Left colon (tissue), 2 donors: ENCODE measurements at regions not wholly inside any gene's neighbourhood (a gene's known extent, or its start where the extent isn't known, plus 50 kb on each side); places are given as distances from the start of the nearest gene placed in this dataset.

Experiments
- ATAC-seq: fragments of 200-7000 bp; cut with Tn5 transposase; one replicate; pipeline ENCODE4 v1.9.1; 2020; ENCODE audit warnings: mild to moderate bottlenecking, moderate library complexity
- DNase-seq, 2 donors: peaks; one replicate each; pipeline ENCODE4 v3.0.0-alpha.2; 2020
- intact Hi-C, 2 donors: fragments of 100-400 bp; cut with DNase I in 1 of 2; cut with micrococcal nuclease in 1 of 2; formaldehyde crosslinking; loops; one replicate each; pipeline versions ENCODE4 v1.11.2 to v1.14.0; 2022; cut with DNase I, micrococcal nuclease
- donor health status: DM: no; HTN: no; CAD: no.
- donor health status: DM: yes; HTN: yes; CAD: no.

DNA sequence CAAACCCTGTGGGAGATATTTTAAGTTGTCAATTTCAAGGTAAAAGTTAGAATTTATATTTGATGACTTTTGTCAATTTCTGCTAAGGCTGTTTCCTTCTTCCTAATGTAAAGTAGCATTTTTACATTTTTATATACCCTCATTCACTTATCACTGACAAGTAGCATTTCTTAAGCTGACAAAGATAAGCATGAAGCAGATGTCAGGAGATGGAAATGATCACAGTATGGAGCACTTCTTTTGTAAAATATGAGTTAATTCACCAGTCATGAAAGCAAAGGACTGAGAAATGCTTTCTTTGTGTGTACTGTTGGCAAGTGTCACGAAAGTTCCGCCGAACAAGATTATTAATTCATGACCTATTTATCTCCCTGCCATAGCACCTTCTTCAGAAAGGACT lies 503.9 kb downstream of the DNAJB9 start:
- no peak for ATAC-seq
- intact Hi-C loops, result no loop called here

DNA sequence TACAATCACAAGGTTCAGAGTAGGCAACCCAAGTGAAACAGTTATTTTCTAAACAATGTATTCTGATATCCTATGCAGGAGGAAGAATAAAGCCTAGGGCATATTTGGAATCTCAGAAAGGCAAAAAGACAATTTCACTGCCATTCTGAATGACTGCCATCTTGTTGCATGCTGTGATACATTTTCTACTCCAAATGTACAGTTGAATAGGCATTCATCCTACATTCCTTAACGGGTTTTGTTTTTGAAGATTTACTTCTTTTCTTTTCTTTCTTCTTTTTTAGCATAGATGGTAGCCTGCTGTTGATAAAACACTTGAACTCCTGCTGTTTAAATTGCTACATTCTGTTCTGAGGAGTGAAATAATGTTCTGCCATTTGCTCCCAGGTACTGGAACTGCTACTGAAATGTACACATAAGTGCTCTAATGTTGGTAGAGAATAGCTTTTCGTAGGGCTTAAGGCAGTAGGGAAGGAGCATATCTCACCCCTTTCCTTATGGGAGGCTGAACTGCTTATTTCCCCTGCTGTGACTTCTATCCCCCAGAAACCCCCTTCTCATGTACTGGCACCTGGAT lies 506.8 kb downstream of the DNAJB9 start:
- ATAC-seq (no peak), DNase-seq (no peak)
- intact Hi-C loops, result no loop called here

More for the DNA sequence above, 503.9 kb downstream of the DNAJB9 start:
- no peak for DNase-seq

DNA sequence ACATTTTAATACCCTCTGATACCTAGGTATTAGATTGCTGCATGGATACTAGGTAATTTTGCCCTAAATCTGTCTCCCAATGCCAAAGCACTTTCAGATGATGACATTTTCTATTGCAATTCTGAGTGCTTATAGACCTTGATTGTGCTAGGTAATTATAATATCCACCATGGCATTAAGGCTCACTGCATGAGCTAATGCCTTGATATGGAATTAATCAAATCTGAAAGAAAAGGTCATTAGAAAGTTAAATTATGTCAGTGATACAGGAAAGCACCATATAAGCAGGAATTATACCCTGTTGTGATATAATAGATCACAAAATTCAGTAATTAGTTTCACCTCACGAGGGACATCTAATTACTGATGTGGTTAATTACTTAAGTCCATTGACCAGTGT lies 521.4 kb downstream of the DNAJB9 start:
- ATAC-seq, result no peak
- DNase-seq, result no peak
- intact Hi-C loops, result no loop called here

DNA sequence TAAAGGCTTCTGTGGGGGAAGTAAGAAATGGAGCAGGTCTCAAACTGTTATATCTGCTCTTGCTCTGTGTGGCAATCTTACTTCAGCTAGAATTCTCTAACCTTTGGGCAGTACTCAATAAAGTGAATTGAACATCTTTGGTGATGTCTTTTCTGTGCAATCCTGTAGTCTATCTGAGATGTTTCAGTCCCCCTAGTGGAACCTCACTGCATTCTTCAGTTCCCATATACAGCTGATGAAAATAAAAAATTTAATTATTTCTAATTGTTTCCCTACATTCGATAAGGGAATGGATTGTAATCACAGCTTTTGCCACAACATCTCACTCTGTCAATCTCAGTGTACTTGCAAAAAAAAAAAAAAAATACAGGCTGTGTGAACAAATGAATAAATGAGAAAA lies 522.6 kb downstream of the DNAJB9 start:
- intact Hi-C loops, result no loop called here
- ATAC-seq, result no peak
- DNase-seq, result no peak

DNA sequence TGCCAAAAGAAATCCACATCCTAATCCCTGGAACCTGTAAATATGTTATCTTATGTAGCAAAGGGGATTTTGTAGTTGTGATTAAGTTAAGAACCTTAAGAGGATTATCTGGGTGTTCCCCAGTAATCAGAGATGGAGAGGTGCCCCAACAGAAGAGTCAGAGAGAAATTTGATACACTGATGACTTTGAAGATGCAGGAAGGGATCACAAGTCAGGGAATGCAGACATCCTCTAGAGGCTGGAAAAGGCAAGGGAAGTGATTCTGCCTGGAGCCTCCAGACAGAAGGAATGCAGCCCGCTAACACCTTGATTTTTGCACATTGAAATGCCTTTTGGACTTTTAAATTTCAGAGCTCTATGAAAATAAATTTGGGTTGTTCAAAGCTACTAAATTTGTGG lies 531.7 kb downstream of the DNAJB9 start:
- intact Hi-C loops, result no loop called here
- DNase-seq (no peak), ATAC-seq (no peak)

DNA sequence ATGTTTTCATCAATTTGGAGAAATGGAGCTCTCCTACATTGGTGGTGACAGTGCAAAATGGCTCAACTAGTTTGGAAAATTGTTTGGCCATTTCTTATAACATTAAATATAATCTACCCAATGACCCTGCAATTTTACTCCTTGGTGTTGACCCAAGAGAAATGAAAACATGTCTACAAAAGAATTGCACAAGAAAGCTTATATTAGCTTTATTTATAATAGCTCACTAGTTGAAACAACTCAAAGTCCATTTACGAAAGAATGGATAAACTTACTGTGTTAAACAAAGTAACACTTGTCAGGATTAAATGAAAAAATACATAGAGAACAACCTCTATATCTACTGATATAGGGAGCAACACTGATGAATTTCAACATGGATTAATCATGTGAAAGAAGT lies 539.9 kb downstream of the DNAJB9 start:
- DNase-seq, result no peak
- intact Hi-C loops, result no loop called here
- ATAC-seq, result no peak

DNA sequence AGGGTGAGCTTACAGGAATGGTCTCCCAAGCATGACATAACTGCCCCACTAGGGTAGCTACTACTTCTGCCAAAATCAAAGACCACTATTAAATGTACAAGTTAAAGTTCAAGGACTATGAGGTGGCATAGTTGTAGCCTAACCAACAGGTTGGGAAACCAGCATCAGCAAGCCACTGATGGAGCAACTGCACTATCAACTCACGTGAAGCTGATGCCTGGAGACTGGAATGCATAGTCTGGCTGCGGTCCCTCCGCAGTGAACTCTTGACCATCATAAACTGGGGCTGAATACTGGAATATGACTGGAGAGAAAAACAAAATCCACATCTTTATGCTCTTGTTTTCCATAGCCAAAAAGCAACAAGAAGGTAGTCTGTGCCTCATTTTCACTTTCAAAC lies 541.4 kb downstream of the DNAJB9 start:
- ATAC-seq, result no peak
- no peak for DNase-seq
- intact Hi-C loops, result no loop called here

DNA sequence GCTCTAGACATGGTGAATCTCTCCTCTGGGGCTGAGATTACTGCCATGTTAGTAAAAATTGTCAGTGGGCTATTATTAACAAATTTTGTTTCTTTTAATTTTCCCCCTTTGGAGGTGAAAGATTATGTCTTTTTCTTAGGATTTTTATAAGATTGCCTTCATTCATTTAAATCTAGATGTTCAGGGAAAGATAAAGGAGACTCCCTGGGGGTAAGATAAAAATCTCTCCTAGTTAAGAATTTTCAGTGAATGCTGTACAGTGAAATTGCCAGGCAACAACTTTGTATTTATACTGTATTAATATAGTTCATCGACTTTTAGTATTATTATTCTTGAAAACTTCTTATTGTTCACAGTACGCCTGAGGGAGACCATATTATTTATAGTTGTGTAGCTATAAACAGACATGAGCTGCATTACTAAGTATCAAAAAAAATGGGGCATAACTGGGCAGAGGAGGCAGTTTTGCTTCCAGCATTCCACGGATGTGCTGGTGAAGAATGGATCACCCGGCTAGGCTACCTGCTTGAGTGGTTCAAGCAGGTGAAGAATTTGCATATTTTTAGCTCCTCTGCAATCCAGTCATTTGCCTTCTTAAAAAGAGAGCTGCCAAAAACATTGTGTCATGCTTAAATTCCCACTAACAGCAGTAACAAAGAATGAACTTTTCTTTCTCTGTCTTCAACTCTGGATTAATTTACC lies 552.1 kb downstream of the DNAJB9 start:
- intact Hi-C loops, result no loop called here
- DNase-seq, result no peak
- ATAC-seq, result no peak

DNA sequence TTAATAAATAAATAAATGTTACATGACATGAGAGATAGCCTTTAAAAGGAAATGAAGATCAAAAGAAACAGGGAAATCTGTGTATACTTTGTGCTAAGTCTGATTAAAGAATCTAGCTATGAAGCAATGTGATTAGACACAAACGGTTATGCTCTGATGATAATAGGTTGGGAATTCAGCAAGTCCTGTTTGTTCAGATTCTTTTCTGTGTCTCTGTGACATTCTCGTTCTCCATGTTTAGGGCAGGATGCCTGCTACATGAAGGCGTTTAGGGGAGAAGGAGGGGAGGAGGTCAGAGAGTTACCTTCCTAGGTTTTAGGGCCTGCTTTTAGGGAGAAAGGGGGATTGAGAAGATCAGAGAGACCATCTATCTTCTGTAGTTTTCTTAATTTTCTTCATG lies 555.3 kb downstream of the DNAJB9 start:
- ATAC-seq (no peak), DNase-seq (no peak)
- intact Hi-C loops, result no loop called here

DNA sequence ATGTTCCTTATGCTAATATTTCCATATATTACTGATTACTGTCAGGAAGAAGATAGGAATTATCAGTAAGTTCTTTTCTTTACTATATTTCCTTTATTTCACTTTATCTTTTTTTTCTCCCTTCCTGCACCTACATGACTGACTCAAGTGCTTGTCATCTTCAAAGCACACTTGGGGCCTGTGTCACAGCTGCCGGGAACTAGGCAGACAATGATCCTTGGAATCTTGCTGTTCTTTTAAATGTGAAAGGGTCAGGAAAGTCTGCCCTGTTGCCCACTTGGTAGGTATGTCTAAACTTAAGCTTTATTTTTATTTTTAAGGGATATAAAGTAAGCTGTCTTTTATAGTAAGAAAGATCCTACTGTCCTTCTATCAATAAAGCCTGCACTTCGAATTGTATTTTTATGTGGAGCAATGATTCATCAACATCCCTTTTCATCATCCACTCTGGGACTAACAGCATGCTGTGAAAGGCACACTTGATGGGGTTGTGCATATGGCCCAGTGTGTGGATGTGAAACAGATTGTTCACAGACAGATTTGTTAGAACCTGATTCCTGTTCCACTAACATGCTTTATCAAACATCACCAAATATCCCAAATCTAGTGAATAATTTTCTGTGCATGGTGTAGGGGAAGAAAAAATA lies 556.9 kb downstream of the DNAJB9 start:
- ATAC-seq (no peak), DNase-seq (no peak)
- intact Hi-C loops, result no loop called here

DNA sequence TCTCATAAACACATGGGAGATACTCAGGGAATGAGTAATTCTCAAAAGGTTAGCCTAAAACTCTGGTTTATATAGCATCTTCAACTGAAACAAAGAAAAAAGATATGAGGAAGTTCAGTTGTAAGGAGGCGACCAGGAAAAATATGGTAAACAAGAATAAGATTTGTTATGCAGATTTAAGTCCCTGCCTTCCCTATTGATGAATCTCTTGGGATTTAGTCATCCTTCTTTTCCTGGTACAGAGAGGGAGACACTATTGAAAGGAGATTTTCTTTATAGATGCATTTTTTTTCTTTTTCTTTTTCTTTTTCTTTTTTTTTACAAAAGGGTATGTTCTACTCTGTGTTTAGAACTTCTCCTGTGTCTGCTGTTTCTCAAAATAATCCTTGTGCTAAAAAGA lies 557.5 kb downstream of the DNAJB9 start:
- intact Hi-C loops, result no loop called here
- DNase-seq (no peak), ATAC-seq (no peak)

DNA sequence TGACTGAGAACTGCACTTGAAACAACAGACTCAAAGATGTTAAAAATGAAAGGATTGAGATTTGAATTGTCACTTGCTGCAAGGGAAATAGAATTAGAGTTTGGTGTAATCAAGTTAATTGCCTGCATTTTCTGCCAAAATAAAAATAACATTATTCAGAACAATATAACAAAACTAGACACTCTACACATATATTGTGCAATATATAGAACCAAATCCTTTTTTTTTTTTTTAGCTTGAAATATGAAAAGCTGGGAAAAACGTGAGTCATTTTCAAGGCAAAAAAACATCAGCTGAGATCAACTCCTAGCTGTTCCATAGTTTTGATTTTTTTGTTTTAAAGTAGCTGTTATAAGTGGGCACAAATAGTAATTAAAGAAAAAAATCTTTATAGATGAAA lies 561.5 kb downstream of the DNAJB9 start:
- ATAC-seq (no peak), DNase-seq (no peak)
- intact Hi-C loops, result no loop called here

DNA sequence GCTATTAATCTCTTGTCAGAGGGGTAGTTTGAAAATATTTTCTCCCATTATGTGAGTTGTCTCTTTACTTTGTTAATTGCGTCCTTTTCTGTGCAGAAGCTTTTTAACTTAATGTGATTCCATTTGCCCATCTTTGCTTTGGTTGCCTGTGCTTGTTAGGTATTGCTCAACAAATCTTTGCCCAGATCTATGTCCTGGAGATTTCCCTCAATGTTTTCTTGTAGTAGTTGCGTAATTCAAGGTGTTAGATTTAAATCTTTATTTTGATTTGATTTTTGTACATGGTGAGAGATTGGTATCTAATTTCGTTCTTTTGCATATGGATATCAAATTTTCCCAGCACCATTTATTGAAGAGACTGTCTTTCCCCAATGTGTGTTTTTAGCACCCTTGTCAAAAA lies 567.2 kb downstream of the DNAJB9 start:
- DNase-seq, result no peak
- intact Hi-C loops, result no loop called here
- ATAC-seq, result no peak

DNA sequence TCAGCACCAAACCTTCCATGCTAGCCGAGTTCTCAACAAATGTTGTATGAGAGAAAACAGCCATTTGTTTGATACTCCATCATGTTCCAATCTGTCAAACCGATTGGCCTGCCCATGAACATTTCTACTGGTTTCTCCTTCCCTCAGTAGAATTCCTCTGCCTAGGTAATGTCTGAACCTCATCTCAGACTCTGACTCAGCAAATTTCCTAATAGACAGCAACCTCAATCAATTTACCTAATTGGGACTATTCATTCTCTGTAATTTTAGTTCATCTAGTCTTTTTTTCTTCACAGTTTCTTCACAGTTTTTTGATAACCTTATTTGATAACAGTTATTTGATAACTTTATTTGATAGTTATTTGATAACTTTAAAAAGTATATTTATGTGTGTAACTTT lies 585.1 kb downstream of the DNAJB9 start:
- no peak for ATAC-seq
- intact Hi-C loops, result no loop called here
- no peak for DNase-seq

DNA sequence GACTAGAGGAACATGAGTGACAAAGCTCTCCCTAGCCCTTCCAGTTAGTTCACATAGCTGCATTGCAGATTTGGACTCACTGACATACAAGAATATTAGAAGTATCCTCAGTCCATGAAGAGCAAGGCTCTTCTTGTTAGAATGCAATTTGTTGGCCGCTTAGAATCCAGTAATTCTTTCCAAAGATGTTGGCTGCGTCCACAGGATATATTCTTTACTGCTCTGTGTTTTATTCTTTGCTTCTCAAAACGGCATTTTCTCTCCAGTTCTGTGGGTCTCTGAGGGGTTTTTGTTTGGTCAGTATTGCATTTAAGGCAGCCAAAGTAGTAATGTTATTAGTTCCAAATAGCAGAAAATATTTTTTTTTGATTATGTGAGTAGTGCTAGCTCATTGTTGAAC lies 588.6 kb downstream of the DNAJB9 start:
- no peak for DNase-seq
- no peak for ATAC-seq
- intact Hi-C loops, result no loop called here

DNA sequence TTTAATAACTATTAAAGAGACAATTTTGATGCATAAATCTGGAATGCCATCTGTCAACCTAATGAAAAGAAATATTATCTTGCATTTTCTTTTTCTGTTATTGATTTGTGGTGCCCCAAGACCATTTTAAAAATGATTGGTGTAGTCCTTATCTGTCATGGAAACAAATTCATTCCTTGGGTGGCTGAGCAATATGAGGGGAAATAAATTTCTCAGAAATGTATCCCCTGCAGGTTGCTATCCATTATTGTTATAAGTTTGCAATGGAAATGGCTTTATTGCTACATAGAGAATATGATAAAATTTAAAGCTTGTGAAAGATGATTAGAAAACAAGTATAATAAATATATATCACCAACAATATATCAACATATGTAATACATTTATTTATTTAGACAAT lies 607.0 kb downstream of the DNAJB9 start:
- DNase-seq (no peak), ATAC-seq (no peak)
- intact Hi-C loops, result no loop called here

DNA sequence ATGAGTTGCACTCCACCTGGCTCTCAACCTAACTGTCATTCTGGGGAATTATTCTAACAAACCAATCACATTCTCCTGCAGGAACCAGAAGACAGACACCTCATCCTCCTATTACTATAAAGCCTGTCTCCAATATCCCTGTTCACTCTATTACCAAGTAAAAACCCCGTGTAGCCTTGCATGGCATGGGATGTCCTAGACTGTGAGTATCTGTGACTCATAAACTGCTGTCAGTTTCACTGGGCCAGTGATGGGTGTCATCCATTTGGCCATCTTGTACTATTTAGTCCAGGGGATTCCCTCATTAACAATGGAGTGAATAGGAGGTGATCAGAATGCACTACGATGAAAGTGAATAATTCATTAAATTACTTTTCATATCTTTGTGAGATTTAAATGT lies 608.7 kb downstream of the DNAJB9 start:
- DNase-seq (no peak), ATAC-seq (no peak)
- intact Hi-C loops, result no loop called here

DNA sequence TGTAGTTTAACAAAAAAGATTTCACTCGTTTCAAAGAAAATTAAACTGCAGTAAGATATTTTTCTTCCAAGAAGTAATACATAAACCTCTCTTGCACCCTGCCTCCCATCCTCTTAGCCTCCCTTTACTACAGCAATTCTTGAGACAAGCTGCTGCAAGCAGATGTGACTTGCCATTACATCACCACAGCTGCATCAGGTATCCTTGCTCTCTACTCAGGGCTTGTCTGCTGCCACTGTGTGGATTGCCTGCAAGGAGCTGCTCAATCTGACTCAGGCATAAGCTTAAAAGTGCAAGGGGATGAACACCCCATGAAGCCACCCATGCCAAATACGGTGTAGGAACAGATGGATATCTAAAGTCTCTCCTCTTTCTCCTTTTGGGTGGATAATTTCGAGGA lies 609.9 kb downstream of the DNAJB9 start:
- ATAC-seq (no peak), DNase-seq (no peak)
- intact Hi-C loops, result no loop called here

DNA sequence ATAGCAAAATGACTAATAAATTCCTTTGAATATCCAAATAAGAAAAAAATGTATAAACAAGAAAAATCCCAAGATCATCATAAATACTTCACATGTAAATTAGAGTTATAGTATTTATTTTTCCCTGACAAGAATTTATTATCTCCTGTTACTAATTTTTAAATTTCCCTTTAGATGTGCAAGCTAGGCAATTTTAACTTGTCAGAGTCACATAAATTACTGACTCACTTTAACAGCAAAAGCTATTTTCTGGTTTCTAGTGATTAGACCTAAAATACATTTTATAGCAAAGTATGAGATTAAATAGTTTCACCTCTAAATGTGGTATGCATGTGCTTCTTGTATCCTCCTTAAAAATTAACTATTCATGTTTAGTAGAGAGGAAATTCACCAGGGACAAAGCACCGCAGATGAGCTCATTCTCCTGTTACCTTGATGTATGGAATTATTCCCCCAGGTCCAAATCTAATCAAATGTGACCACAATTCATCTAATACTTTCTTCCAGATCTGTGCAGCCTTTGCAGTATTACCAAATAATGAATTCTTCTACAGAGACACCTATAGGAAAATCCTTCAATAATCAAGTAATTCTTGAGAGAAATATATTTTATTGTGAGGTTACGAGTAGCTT lies 621.2 kb downstream of the DNAJB9 start:
- DNase-seq (no peak), ATAC-seq (no peak)
- intact Hi-C loops, result no loop called here

DNA sequence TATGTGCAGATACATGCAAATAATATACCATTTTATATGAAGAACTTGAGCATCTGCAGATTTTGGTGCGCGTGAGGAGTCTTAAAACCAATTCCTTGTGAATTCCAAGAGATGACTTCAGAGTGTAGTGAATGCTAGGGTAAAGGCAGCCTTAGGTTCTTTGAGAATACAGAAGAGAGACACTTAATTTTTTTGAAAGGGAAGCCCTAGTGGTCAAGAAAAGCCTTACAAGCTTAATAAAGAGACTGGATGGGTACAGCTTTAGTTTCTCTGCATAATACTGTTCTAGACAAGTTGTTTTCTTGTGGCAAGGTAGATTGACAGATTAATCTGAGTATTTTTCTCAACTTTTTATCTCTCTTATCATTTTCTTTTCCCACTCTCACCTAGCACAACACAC lies 636.5 kb downstream of the DNAJB9 start:
- intact Hi-C loops, result no loop called here
- ATAC-seq (no peak), DNase-seq (no peak)
